HepG2 (cell line): ENCODE measurements at regions not wholly inside any gene's neighbourhood (a gene's known extent, or its start where the extent isn't known, plus 50 kb on each side); places are given as distances from the start of the nearest gene placed in this dataset.

Source experiments
- CCAR2 ChIP-seq: fragments of 200-400 bp; formaldehyde crosslinking; optimal IDR thresholded peaks from 2 replicates; pipeline ENCODE3; 2018; ENCODE audit warnings: low read depth, mild to moderate bottlenecking, low read length, moderate library complexity
- JUND ChIP-seq: sonication (generic); formaldehyde crosslinking; IDR thresholded peaks from 2 replicates; pipeline ENCODE4 v1.8.0; 2022; ENCODE audit warnings: mild to moderate bottlenecking, missing genetic modification reagents
- MED8 ChIP-seq: sonication (generic); formaldehyde crosslinking; IDR thresholded peaks from 2 replicates; pipeline ENCODE4 v1.8.1; 2023; ENCODE audit warnings: mild to moderate bottlenecking, missing genetic modification reagents; ENCODE audit not compliant: insufficient replicate concordance

DNA sequence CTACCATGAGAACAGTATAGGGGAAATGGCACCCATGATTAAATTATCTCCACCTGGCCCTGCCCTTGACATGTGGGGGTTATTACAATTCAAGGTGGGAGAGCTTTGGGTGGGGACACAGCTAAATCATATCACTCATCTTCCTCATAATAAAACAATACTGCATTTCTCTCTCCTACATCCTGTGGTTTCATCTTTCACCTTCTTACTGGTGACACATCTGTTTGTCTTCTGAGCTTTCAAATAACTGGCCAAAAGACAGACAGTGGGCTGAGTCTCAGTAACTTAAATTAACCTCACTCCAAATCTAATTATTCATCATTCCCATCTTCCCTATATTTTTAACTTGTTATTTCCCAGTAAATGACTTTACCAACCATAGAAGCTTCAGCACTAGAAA, 729.7 kb upstream of the USP15 start:
- TF ChIP-seq CCAR2, result no peak
- TF ChIP-seq JUND (CRISPR knock-in tag), result no peak
- no peak for TF ChIP-seq MED8 (CRISPR knock-in tag)
